ENCODE measurements at regions not wholly inside any gene's neighbourhood (a gene's known extent, or its start where the extent isn't known, plus 50 kb on each side); places are given as distances from the start of the nearest gene placed in this dataset.

GRCh38 chr1:218027152-218027551 lies 257.9 kb upstream of the RRP15 start:
- DNase-seq = no peak

DNA sequence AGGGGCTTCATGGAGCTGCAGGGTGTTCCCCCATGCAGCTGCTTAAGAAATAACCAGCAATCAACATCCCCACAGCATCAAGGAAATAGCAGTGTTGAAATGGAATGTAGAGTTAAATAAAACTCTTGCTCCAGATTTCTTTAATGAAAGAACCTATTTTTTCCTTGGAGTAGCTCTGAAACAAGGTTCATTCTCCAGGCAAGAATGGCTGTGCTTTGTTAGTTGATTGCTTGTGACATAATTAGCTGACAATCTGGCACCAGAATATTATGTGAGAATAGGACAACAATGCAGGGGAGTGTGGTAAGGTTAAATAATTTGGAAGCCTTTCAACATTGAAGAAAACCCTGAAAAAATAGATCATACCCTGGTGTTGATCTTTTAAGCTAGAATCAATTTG lies 254.2 kb upstream of the RRP15 start:
- no peak for DNase-seq

GRCh38 chr1:218031901-218032300 lies 253.2 kb upstream of the RRP15 start:
- no peak for DNase-seq

DNA sequence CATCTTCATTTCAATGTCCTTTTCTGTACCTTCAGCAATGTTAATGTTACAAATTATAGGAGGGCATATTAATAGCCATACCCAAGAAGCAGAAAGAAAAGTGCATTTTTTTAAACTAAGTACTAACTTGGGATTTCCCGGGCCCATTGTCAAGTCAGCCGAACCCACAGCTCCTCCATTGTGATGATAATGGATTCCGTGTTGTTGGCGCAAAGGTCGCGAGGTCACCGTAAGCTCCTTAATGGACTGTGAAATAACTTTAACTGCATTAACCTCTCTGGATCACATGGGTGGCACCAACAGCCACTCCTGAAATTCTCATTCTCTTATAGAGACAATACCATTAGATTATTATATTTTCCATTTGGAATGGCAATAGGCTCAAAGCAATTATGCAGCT lies 250.6 kb upstream of the RRP15 start:
- no peak for DNase-seq

DNA sequence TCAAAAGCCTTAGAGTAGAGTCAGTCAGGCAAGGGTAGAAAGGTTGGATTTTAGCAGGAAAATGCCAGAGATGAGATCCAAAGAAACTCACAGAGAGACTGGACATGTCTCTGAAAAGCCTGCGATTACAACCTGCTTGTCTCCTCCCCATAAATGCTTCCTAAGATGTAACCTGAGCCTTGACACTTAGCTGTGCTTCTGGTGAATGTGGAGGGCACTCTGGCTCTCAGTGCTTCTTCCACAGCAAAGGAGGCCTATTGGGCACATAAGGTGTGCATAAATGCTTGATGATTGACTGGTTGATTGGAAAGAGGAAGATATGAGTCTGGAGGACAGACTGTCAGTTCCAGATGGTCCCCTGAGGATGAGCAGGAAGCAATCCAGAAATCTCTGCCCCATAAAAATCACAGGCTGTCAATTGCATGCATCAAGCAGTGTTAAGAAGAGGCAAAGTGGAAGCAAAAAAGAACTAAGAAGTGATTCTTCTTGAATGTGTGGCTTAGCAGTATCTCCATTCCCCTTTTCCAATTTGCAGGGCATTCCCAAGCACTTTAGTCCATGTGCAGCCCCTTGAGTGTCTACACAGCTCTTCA lies 236.2 kb upstream of the RRP15 start:
- no peak for DNase-seq

DNA sequence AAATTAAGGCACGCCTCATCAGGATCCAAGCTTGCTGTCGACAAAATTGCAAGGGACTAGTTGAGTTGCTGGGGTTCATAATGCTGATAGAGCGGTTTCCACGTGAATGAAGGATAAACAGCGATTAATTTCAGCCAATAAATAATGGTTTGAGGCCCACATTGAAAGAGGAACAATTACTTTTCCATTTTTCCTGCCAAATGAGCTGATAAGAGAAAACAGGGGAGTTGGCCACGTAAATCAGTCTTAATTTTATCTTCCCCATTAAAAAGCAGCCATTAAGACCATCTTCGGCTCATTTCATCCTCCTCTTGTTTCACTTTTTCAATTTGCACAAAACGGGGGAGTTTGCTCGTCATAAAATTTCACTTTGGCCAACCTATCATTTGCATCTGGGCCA lies 235.5 kb upstream of the RRP15 start:
- DNase-seq = no peak

- DNase-seq = no peak
Observed at GRCh38 chr1:218058730-218059129, 226.4 kb upstream of the RRP15 start.

DNA sequence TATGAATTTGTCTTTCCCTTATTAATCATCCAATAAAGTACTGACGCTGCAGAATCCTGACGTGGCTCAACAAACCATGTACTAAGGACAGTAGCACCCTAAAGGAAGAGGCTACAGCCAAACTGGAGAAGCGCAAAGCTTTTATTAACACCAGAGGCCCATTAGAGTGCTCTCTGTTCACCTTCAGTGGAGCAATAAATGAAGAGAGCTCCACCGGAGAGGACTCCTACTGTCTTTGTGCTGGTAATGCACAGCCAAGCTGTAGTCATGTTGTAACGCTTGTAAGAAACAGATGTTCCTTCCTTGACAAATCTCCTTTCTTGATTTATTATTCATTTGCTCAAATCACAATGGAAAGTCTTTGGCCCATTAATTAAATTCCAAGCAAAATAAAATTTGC lies 220.7 kb upstream of the RRP15 start:
- no peak for DNase-seq

GRCh38 chr1:218066332-218066731 lies 218.8 kb upstream of the RRP15 start:
- DNase-seq = no peak

DNA sequence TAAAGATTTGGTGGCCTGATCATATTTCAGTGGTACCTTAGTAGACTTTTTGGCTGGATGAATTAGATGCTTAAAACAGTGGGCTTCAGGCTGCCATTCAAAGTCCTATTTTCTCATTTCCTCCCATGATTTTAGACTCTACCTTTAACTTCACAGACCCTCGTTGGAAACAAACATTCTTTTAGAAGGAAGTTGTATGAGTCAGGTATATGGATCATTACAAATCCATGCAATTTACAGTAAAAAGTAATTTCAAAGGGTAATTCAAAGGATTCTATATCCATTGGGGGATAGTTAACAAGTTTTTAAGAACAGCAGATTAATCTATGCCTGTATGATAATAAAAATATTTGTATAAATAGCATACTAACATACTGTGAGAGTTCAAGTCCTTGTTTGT lies 216.9 kb upstream of the RRP15 start:
- DNase-seq = no peak

DNA sequence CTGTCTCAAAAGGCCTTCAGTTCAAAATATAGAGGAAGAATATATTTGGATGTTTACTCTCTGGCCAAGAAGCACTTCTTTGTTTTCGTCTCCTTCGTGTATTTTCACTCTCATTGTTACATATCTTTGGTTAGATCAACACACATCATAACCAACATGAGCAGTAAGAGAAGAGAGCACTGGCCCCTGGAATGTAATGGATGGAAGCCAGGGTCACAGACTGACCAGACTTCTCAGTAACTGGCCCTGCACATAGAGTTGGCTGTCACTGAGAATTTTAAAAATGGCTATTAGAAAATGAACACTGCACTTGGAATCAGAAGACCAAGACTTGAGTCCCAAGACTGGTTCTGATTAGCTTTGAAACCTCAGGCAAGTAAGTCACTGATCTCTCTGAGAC lies 215.9 kb upstream of the RRP15 start:
- DNase-seq = no peak

GRCh38 chr1:218073062-218073461 lies 212.0 kb upstream of the RRP15 start:
- no peak for DNase-seq

DNA sequence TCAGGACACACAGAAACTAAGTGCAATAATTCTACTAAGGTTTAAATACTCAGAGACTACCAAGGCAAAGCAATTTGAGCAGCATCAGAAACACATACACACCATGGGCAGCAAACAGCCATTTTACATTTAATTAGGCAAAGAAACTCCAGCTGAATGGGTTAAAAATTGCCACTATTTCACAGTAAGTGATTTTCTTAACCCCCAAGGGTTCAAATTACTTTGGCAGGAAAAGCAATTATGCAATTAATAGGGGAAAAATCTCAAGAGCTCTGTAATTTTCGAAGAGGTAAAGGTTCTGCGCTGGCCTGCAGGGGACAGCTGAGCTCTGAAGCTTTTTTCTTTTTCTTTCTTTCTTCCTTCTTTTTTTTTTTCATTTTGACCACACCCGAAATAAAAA lies 206.2 kb upstream of the RRP15 start:
- DNase-seq = no peak

GRCh38 chr1:218079347-218079746 lies 205.7 kb upstream of the RRP15 start:
- DNase-seq = no peak

DNA sequence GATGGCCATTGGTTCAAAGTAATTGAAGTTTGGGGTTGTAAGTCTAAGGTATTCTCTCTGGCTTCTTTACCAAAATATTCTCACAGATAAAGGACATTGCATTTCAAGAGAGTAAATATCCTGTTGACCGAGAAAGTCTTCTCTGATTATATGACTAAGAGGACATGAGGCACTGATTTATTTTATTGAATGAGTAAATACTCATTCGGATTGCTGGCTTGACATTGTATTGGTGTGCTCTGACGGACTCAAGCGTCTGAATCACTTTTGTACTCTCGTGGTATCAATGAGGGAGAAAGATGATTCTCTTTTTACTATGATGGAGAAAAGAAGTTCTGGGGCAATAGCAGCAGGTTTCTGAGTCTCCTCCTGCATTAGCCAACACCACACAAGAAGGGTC lies 205.3 kb upstream of the RRP15 start:
- DNase-seq = no peak

DNA sequence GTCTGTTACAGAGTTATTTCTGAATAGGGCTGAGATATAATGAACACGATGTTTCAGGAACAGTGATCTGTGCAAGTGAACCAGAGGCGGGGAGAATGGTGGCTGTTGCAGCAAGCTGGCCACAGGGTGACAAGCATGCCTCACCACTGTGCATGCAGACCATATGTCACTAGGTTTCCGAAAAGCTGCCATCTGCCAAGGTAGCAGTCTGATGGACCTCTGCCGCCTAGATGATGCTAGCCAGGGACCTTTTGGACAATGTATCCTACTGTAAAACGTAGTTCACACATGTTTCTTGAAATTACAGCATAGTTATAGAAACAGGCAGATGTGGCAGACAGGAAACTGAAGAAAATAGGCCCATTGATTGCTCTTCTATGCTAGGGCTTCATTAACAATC lies 204.2 kb upstream of the RRP15 start:
- DNase-seq = no peak

DNA sequence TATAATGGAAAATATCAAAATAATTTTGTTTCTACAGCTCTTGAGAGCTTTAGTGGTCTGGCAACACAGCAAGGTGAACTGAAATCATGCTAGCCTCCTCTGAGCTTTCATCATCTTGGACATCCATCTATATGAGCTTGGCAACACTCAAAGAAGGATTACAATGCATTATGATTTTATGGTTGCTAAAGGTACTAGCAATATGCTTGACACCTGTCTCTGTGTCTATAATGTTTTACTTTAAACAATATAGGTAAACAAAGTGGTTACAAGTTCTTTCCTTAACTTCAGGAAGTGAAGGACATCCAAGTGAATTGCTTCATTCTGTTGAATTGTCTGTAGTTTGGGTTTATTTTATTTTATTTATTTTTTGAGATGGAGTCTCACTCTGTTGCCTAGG lies 203.7 kb upstream of the RRP15 start:
- no peak for DNase-seq

GRCh38 chr1:218090459-218090858 lies 194.6 kb upstream of the RRP15 start:
- DNase-seq = no peak

GRCh38 chr1:218101409-218101808 lies 183.7 kb upstream of the RRP15 start:
- no peak for DNase-seq

GRCh38 chr1:218108034-218108433 lies 177.1 kb upstream of the RRP15 start:
- no peak for DNase-seq

- DNase-seq = no peak
Observed at GRCh38 chr1:218112862-218113261, 172.2 kb upstream of the RRP15 start.

GRCh38 chr1:218123968-218124367 lies 161.1 kb upstream of the RRP15 start:
- no peak for DNase-seq

DNA sequence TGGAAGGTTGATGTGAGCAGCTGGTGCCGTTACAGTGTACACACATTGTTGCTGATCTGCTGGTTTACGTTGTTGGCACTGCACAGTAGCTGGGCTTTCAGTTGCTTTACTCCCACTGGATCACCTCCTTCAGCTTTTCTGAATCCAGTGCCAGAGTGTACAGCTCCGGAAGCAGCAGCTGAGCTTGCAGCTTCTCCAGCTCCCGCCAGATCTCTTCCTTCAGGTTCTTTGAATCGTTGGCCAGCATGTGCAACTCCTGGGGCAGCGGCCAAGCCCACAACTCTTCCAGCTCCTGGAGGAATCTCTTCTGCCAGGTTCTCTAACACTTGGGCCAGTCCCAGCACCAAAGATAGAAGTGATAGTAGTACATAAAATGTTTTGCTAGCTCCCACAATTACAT lies 149.7 kb upstream of the RRP15 start:
- DNase-seq = no peak

DNA sequence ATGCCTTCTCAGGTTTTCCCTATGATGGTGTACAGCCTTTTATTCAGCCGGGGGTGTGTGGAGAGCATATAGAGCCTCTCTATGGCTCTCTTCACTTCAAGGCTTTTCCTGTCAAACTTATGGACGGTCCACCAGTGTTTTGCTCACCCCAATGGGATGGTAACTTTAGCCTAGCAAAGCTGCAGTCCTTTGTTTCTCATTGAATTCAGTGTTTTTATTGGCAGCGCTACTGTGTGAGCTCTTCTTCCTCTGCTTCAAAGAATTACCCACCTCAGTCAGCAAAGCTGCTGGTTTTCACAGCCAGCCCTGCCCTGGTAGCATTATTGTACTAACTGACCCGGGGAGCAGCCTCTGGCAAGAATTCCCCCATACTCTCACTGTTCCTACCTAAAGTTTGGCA lies 145.3 kb upstream of the RRP15 start:
- no peak for DNase-seq

GRCh38 chr1:218156595-218156994 lies 128.5 kb upstream of the RRP15 start:
- DNase-seq = no peak

- DNase-seq = no peak
Observed at GRCh38 chr1:218163371-218163770, 121.7 kb upstream of the RRP15 start.

Data from activated effector memory CD4-positive, alpha-beta T cell treated with anti-CD3 and anti-CD28 coated beads, Interleukin-2, amount 50 U/mL, for 16 hours (primary cell).